Neural cell (in vitro differentiated cells): ENCODE measurements at regions not wholly inside any gene's neighbourhood (a gene's known extent, or its start where the extent isn't known, plus 50 kb on each side); places are given as distances from the start of the nearest gene placed in this dataset.
A peak's percentile ranks its signal among the peaks of the same experiment; 100 is the strongest.

ENCODE experiments used
- EZH2 ChIP-seq: fragments of 200-600, 300-800 bp; shearing (Covaris generic), sonication (generic); IDR thresholded peaks from 2 replicates; pipeline ENCODE4 v1.6.1; 2014; ENCODE audit warnings: antibody characterized with exemption, low read length, borderline replicate concordance, mild to moderate bottlenecking; ENCODE audit not compliant: insufficient read depth, poor library complexity, severe bottlenecking
- MXI1 ChIP-seq: fragments of 450-650 bp; conservative IDR thresholded peaks from 2 replicates; pipeline ENCODE4 v1.6.1; 2014; ENCODE audit warnings: antibody characterized with exemption, mild to moderate bottlenecking; ENCODE audit not compliant: poor library complexity, severe bottlenecking
- POLR2AphosphoS5 ChIP-seq: IDR thresholded peaks from 2 replicates; pipeline ENCODE4 v1.6.1; 2012
- RAD21 ChIP-seq: fragments of 450-650 bp; conservative IDR thresholded peaks from 2 replicates; pipeline ENCODE4 v1.6.1; 2014; ENCODE audit warnings: antibody characterized with exemption, mild to moderate bottlenecking, moderate library complexity
- SMC3 ChIP-seq: fragments of 450-650 bp; conservative IDR thresholded peaks from 2 replicates; pipeline ENCODE4 v1.6.1; 2014; ENCODE audit warnings: antibody characterized with exemption, mild to moderate bottlenecking, moderate library complexity; ENCODE audit not compliant: poor library complexity
- TAF1 ChIP-seq: IDR thresholded peaks from 2 replicates; pipeline ENCODE4 v1.6.1; 2012; ENCODE audit warnings: low read depth
- TF ChIP-seq, protein P1 (sequence below): fragments of 450-650 bp; IDR thresholded peaks from 2 replicates; pipeline ENCODE4 v1.5.1; 2014; ENCODE audit warnings: antibody characterized with exemption, mild to moderate bottlenecking, moderate library complexity; ENCODE audit not compliant: poor library complexity, severe bottlenecking
- TF ChIP-seq, protein P2 (sequence below): IDR thresholded peaks from 2 replicates; pipeline ENCODE4 v1.6.1; 2012; ENCODE audit warnings: borderline replicate concordance

DNA sequence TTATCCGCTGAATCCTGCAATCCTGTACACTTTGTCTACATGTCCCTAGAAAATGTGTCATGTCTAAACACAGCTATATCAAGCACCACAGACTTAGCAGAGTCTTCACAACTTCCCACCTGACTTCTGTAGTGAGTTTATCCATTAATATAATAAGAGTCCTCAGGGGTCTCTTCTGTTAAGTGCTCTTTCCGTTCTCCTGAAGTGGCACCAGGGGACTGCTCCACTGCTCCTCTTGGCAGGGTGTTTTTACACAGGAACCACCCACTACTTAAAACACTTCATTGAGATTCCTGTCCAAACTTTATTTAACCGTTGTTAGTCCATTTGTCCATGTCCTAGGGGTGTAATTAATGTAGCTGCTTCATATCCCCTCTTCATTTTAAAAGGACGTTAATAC lies 1000.4 kb downstream of the STPG2 start:
- TF ChIP-seq MXI1 (no peak), POLR2AphosphoS5 (peak; percentile 29), SMC3 (no peak), TAF1 (no peak), EZH2 (no peak), RAD21 (no peak)
- TF ChIP-seq, protein P1, sequence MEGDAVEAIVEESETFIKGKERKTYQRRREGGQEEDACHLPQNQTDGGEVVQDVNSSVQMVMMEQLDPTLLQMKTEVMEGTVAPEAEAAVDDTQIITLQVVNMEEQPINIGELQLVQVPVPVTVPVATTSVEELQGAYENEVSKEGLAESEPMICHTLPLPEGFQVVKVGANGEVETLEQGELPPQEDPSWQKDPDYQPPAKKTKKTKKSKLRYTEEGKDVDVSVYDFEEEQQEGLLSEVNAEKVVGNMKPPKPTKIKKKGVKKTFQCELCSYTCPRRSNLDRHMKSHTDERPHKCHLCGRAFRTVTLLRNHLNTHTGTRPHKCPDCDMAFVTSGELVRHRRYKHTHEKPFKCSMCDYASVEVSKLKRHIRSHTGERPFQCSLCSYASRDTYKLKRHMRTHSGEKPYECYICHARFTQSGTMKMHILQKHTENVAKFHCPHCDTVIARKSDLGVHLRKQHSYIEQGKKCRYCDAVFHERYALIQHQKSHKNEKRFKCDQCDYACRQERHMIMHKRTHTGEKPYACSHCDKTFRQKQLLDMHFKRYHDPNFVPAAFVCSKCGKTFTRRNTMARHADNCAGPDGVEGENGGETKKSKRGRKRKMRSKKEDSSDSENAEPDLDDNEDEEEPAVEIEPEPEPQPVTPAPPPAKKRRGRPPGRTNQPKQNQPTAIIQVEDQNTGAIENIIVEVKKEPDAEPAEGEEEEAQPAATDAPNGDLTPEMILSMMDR = no peak
- TF ChIP-seq, protein P2, sequence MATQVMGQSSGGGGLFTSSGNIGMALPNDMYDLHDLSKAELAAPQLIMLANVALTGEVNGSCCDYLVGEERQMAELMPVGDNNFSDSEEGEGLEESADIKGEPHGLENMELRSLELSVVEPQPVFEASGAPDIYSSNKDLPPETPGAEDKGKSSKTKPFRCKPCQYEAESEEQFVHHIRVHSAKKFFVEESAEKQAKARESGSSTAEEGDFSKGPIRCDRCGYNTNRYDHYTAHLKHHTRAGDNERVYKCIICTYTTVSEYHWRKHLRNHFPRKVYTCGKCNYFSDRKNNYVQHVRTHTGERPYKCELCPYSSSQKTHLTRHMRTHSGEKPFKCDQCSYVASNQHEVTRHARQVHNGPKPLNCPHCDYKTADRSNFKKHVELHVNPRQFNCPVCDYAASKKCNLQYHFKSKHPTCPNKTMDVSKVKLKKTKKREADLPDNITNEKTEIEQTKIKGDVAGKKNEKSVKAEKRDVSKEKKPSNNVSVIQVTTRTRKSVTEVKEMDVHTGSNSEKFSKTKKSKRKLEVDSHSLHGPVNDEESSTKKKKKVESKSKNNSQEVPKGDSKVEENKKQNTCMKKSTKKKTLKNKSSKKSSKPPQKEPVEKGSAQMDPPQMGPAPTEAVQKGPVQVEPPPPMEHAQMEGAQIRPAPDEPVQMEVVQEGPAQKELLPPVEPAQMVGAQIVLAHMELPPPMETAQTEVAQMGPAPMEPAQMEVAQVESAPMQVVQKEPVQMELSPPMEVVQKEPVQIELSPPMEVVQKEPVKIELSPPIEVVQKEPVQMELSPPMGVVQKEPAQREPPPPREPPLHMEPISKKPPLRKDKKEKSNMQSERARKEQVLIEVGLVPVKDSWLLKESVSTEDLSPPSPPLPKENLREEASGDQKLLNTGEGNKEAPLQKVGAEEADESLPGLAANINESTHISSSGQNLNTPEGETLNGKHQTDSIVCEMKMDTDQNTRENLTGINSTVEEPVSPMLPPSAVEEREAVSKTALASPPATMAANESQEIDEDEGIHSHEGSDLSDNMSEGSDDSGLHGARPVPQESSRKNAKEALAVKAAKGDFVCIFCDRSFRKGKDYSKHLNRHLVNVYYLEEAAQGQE = no peak
